ENCODE measurements at regions not wholly inside any gene's neighbourhood (a gene's known extent, or its start where the extent isn't known, plus 50 kb on each side); places are given as distances from the start of the nearest gene placed in this dataset.

- H3K9me3 ChIP-seq = no peaks in the 10 kb centered on the region
- no peak overlapping the region for H3K27ac ChIP-seq (replicated peaks in 1 of 4)
- TF ChIP-seq CTCF (IDR thresholded peaks at IDR 0.05) = no peak
- TF ChIP-seq POLR2A (IDR thresholded peaks at IDR 0.05; ENCODE audit: low read depth) = no peak
- TF ChIP-seq POLR2AphosphoS5 (IDR thresholded peaks at IDR 0.05) = no peak
- TF ChIP-seq EP300 (IDR thresholded peaks at IDR 0.05) = no peak
- 60% methylated on average over 3 of the region's 3 CpGs for WGBS
- no peaks in the 10 kb centered on the region for H3K27me3 ChIP-seq
- H3K4me3 ChIP-seq = no peak overlapping the region
- no peaks in the 10 kb centered on the region for H3K4me1 ChIP-seq
- no peaks in the 10 kb centered on the region for H3K36me3 ChIP-seq
- no peak for DNase-seq (ENCODE audit: extremely low spot score)
- intact Hi-C loops (cut with DNase I) = no loop called here
Observed at GRCh38 chr2:67856866-67857265, 205.9 kb downstream of the C1D start.

GRCh38 chr2:67857836-67858235 is 205.0 kb downstream of the C1D start:
- DNase-seq (ENCODE audit: extremely low spot score) = no peak
- 95% methylated on average over 4 of the region's 4 CpGs for WGBS
- intact Hi-C loops (cut with DNase I) = no loop called here
- H3K27me3 ChIP-seq = no peaks in the 10 kb centered on the region
- no peaks in the 10 kb centered on the region for H3K36me3 ChIP-seq
- TF ChIP-seq EP300 (IDR thresholded peaks at IDR 0.05) (no peak), POLR2AphosphoS5 (IDR thresholded peaks at IDR 0.05) (no peak), CTCF (IDR thresholded peaks at IDR 0.05) (no peak), POLR2A (IDR thresholded peaks at IDR 0.05; ENCODE audit: low read depth) (no peak)
- no peak overlapping the region for H3K4me3 ChIP-seq
- H3K27ac ChIP-seq (replicated peaks in 1 of 4) = no peak overlapping the region
- H3K9me3 ChIP-seq = no peaks in the 10 kb centered on the region
- no peaks in the 10 kb centered on the region for H3K4me1 ChIP-seq

GRCh38 chr2:67858886-67859285 is 203.9 kb downstream of the C1D start:
- Histone ChIP-seq H3K27me3 (no peaks in the 10 kb centered on the region), H3K27ac (replicated peaks in 1 of 4) (no peak overlapping the region), H3K9me3 (no peaks in the 10 kb centered on the region), H3K36me3 (no peaks in the 10 kb centered on the region), H3K4me3 (no peak overlapping the region), H3K4me1 (no peaks in the 10 kb centered on the region)
- no peak for DNase-seq (ENCODE audit: extremely low spot score)
- 88% methylated on average over 3 of the region's 3 CpGs for WGBS
- intact Hi-C loops (cut with DNase I) = no loop called here
- no peak for TF ChIP-seq POLR2A (IDR thresholded peaks at IDR 0.05; ENCODE audit: low read depth)
- no peak for TF ChIP-seq POLR2AphosphoS5 (IDR thresholded peaks at IDR 0.05)
- no peak for TF ChIP-seq CTCF (IDR thresholded peaks at IDR 0.05)
- TF ChIP-seq EP300 (IDR thresholded peaks at IDR 0.05) = no peak

- H3K27ac ChIP-seq (replicated peaks in 1 of 4) = no peak overlapping the region
- H3K4me3 ChIP-seq = no peak overlapping the region
- no peaks in the 10 kb centered on the region for H3K36me3 ChIP-seq
- no peaks in the 10 kb centered on the region for H3K4me1 ChIP-seq
- no peak for DNase-seq (ENCODE audit: extremely low spot score)
- WGBS = 88% methylated on average over 3 of the region's 3 CpGs
- intact Hi-C loops (cut with DNase I) = no loop called here
- H3K27me3 ChIP-seq = no peaks in the 10 kb centered on the region
- TF ChIP-seq EP300 (IDR thresholded peaks at IDR 0.05) = no peak
- TF ChIP-seq POLR2A (IDR thresholded peaks at IDR 0.05; ENCODE audit: low read depth) = no peak
- H3K9me3 ChIP-seq = no peaks in the 10 kb centered on the region
Observed at GRCh38 chr2:67865917-67866316, 196.9 kb downstream of the C1D start.

- no peaks in the 10 kb centered on the region for H3K36me3 ChIP-seq
- no peaks in the 10 kb centered on the region for H3K9me3 ChIP-seq
- no peak for DNase-seq (ENCODE audit: extremely low spot score)
- WGBS = 64% methylated on average over 5 of the region's 5 CpGs
- TF ChIP-seq POLR2A (IDR thresholded peaks at IDR 0.05; ENCODE audit: low read depth) (no peak), CTCF (IDR thresholded peaks at IDR 0.05) (no peak), POLR2AphosphoS5 (IDR thresholded peaks at IDR 0.05) (no peak), EP300 (IDR thresholded peaks at IDR 0.05) (no peak)
- H3K27me3 ChIP-seq = no peaks in the 10 kb centered on the region
- intact Hi-C loops (cut with DNase I) = no loop called here
- H3K4me1 ChIP-seq = no peaks in the 10 kb centered on the region
- H3K27ac ChIP-seq (replicated peaks in 1 of 4) = no peak overlapping the region
- H3K4me3 ChIP-seq = no peak overlapping the region
Observed at GRCh38 chr2:67867735-67868134, 195.1 kb downstream of the C1D start.
